ENCODE measurements at regions not wholly inside any gene's neighbourhood (a gene's known extent, or its start where the extent isn't known, plus 50 kb on each side); places are given as distances from the start of the nearest gene placed in this dataset.
"Not testable (repeated sequence)": the region's sequence is repeated elsewhere in the genome, so short reads cannot be mapped to it uniquely, and the experiment has no call there.

GRCh38 chr5:164504141-164504772 lies 998.8 kb downstream of the MAT2B start:
- H3K4me3 ChIP-seq (ENCODE audit: low read depth, low read length): no peak overlapping the region
- TF ChIP-seq CTCF (IDR thresholded peaks at IDR 0.05; ENCODE audit: low read depth, low read length, missing control alignments): peak; percentile 65
- peak; percentile 15 for DNase-seq (ENCODE audit: low read depth)

- TF ChIP-seq CTCF (IDR thresholded peaks at IDR 0.05; ENCODE audit: low read depth, low read length, missing control alignments): no peak
- DNase-seq (ENCODE audit: low read depth): no peak
- no peak overlapping the region for H3K4me3 ChIP-seq (ENCODE audit: low read depth, low read length)
Measured at GRCh38 chr5:164505791-164506190, 1000.4 kb downstream of the MAT2B start.

GRCh38 chr5:164518067-164518740 lies 1012.8 kb downstream of the MAT2B start:
- no peak for TF ChIP-seq CTCF (IDR thresholded peaks at IDR 0.05; ENCODE audit: low read depth, low read length, missing control alignments)
- no peak overlapping the region for H3K4me3 ChIP-seq (ENCODE audit: low read depth, low read length)
- DNase-seq (ENCODE audit: low read depth): no peak

- TF ChIP-seq CTCF (IDR thresholded peaks at IDR 0.05; ENCODE audit: low read depth, low read length, missing control alignments): no peak
- no peak for DNase-seq (ENCODE audit: low read depth)
Measured at GRCh38 chr5:164518741-164519080, 1013.3 kb downstream of the MAT2B start.

GRCh38 chr5:164532235-164532900 lies 1026.9 kb downstream of the MAT2B start:
- no peak for TF ChIP-seq CTCF (IDR thresholded peaks at IDR 0.05; ENCODE audit: low read depth, low read length, missing control alignments)
- no peak for DNase-seq (ENCODE audit: low read depth)
- H3K4me3 ChIP-seq (ENCODE audit: low read depth, low read length): no peak overlapping the region

More at GRCh38 chr5:164518741-164519080, 1013.3 kb downstream of the MAT2B start:
- H3K4me3 ChIP-seq (ENCODE audit: low read depth, low read length): no peak overlapping the region

- not testable (repeated sequence) for H3K4me3 ChIP-seq (ENCODE audit: low read depth, low read length); DNase-seq (ENCODE audit: low read depth)
Measured at GRCh38 chr5:164533426-164533825, 1028.0 kb downstream of the MAT2B start.

- DNase-seq (ENCODE audit: low read depth): no peak
- no peak overlapping the region for H3K4me3 ChIP-seq (ENCODE audit: low read depth, low read length)
- TF ChIP-seq CTCF (IDR thresholded peaks at IDR 0.05; ENCODE audit: low read depth, low read length, missing control alignments): no peak
Measured at GRCh38 chr5:164540174-164540573, 1034.8 kb downstream of the MAT2B start.

All from GM12864 (cell line).